Neuronal stem cell (in vitro differentiated cells): ENCODE measurements at regions not wholly inside any gene's neighbourhood (a gene's known extent, or its start where the extent isn't known, plus 50 kb on each side); places are given as distances from the start of the nearest gene placed in this dataset.

Experiments used
- DNase-seq: peaks from one replicate; pipeline ENCODE4 v3.0.0-alpha.2; 2013; ENCODE audit warnings: low spot score
- H2AFZ ChIP-seq: one replicate; pipeline ENCODE4 v1.6.1; 2013; ENCODE audit warnings: mild to moderate bottlenecking, low read length, inconsistent platforms
- H2AK5ac ChIP-seq: 2 replicates; pipeline ENCODE4 v1.6.1; 2013; ENCODE audit warnings: low read depth, mild to moderate bottlenecking, inconsistent platforms, low read length, moderate library complexity, mixed read lengths
- H2BK120ac ChIP-seq: 2 replicates; pipeline ENCODE4 v1.6.1; 2013; ENCODE audit warnings: low read depth, mild to moderate bottlenecking, inconsistent platforms, low read length, moderate library complexity, mixed read lengths
- H2BK12ac ChIP-seq: one replicate; pipeline ENCODE4 v1.6.1; 2013; ENCODE audit warnings: low read length, inconsistent platforms
- H2BK15ac ChIP-seq: 2 replicates; pipeline ENCODE4 v1.6.1; 2013; ENCODE audit warnings: mild to moderate bottlenecking, low read length, inconsistent platforms, mixed read lengths
- H2BK5ac ChIP-seq: one replicate; pipeline ENCODE4 v1.6.1; 2013; ENCODE audit warnings: inconsistent platforms, mild to moderate bottlenecking, low read length, moderate library complexity
- H3K14ac ChIP-seq: one replicate; pipeline ENCODE4 v1.6.1; 2013; ENCODE audit warnings: low read length, inconsistent platforms
- H3K18ac ChIP-seq: 2 replicates; pipeline ENCODE4 v1.6.1; 2013; ENCODE audit warnings: low read length, inconsistent platforms
- H3K23ac ChIP-seq: 2 replicates; pipeline ENCODE4 v1.6.1; 2013; ENCODE audit warnings: low read depth, mild to moderate bottlenecking, mixed read lengths, low read length, inconsistent platforms; ENCODE audit not compliant: poor library complexity
- H3K27ac ChIP-seq: replicated peaks from 3 replicates; pipeline ENCODE4 v1.5.1; 2013; ENCODE audit warnings: low read length, inconsistent platforms
- H3K27me3 ChIP-seq, 3 experiments: 2 replicates each; pipeline ENCODE4 v1.6.1; 2013; ENCODE audit warnings: low read length in 3 of 3, mild to moderate bottlenecking in 2 of 3, inconsistent platforms in 1 of 3, low read depth in 1 of 3, mixed read lengths in 1 of 3, moderate library complexity in 1 of 3; ENCODE audit not compliant: control insufficient read depth in 3 of 3, insufficient read depth in 3 of 3
- H3K36me3 ChIP-seq, 2 donors: replicated peaks in 1 of 2; 2 replicates each; pipeline ENCODE4 v1.6.1; 2013; ENCODE audit warnings: low read length in 2 of 2; ENCODE audit not compliant: control insufficient read depth in 2 of 2, insufficient read depth in 2 of 2
- H3K4ac ChIP-seq: 2 replicates; pipeline ENCODE4 v1.6.1; 2013; ENCODE audit warnings: inconsistent platforms, mild to moderate bottlenecking, low read length, moderate library complexity
- H3K4me1 ChIP-seq, 2 donors: 1 replicate in 1 of 2; 2 replicates in 1 of 2; pipeline ENCODE4 v1.6.1; 2013; ENCODE audit warnings: low read length in 2 of 2, low read depth in 1 of 2; ENCODE audit not compliant: control insufficient read depth in 2 of 2, insufficient read depth in 1 of 2
- H3K4me2 ChIP-seq: one replicate; pipeline ENCODE4 v1.6.1; 2013; ENCODE audit warnings: mild to moderate bottlenecking, low read length, inconsistent platforms; ENCODE audit not compliant: insufficient read depth, poor library complexity, severe bottlenecking
- H3K4me3 ChIP-seq, 2 donors: 2 replicates each; pipeline ENCODE4 v1.5.1; 2013; ENCODE audit warnings: low read length in 2 of 2, mild to moderate bottlenecking in 2 of 2, inconsistent platforms in 1 of 2, moderate library complexity in 1 of 2
- H3K79me1 ChIP-seq: one replicate; pipeline ENCODE4 v1.6.1; 2013; ENCODE audit warnings: low read depth, mild to moderate bottlenecking, inconsistent platforms, low read length, moderate library complexity
- H3K9ac ChIP-seq: one replicate; pipeline ENCODE4 v1.6.1; 2013; ENCODE audit warnings: mild to moderate bottlenecking, low read depth, low read length, inconsistent platforms; ENCODE audit not compliant: poor library complexity
- H3K9me3 ChIP-seq, 2 donors: replicated peaks in 1 of 2; 2 replicates each; pipeline versions ENCODE3 to v1.6.1; 2013; ENCODE audit warnings: low read length in 2 of 2, mild to moderate bottlenecking in 2 of 2, inconsistent platforms in 1 of 2, low read depth in 1 of 2, mixed read lengths in 1 of 2, moderate library complexity in 1 of 2; ENCODE audit not compliant: control insufficient read depth in 2 of 2, insufficient read depth in 1 of 2
- H4K8ac ChIP-seq: one replicate; pipeline ENCODE4 v1.6.1; 2013; ENCODE audit warnings: low read depth, mild to moderate bottlenecking, inconsistent platforms, low read length, moderate library complexity
- H4K91ac ChIP-seq: one replicate; pipeline ENCODE4 v1.6.1; 2013; ENCODE audit warnings: low read length, low read depth, mild to moderate bottlenecking, inconsistent platforms; ENCODE audit not compliant: poor library complexity
- WGBS, 2 donors: extraction: QIAGEN DNeasy Blood & Tissue Kit; methylation state at CpG; one replicate each; pipeline ENCODE4 v1.1.7; 2013; ENCODE audit warnings: missing lambda C conversion rate in 2 of 2, mixed read lengths in 1 of 2; ENCODE audit not compliant: insufficient read length in 2 of 2, insufficient replicate concordance in 1 of 2; ENCODE audit errors: extremely low coverage in 2 of 2; 5-methylcytosine and 5-hydroxymethylcytosine counted together

DNA sequence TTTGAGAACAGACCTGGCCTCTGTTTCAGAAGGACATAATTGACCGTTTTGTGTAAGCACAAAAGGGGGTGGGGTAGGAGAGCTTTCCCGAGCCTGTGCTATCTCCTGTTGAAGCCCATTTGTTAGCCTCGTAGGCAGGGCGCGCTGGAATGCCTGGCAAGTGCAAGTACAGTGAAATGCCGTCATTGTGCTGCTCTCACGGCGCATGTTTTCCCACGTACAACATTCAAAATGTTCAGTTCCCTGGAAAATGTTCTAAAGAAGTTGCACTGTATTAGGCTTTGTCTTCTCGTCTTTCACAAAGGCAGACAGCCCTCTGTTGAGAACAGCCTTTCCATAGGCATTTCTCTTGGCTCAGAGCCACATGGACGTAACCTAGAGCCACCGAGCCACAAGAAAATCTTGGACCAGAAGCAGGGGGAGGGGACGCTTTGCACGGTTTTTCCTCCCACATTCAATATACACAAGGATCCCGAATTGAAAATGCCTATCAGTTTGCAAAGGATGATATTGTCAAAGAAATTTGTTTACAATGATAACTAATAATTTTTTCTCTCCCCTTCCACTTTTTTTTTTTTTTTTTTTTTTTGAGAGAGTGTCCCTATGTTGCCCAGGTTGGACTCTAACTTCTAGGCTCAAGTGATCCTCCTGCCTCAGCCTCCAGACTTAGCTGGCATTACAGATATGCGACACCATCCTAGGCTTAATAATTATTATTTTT is 54.6 kb upstream of the RAPGEF2 start:
- no peak overlapping the region for H2BK12ac ChIP-seq
- no peak overlapping the region for H3K27ac ChIP-seq
- H3K4me3 ChIP-seq: no peak overlapping the region
- H3K9me3 ChIP-seq: no peaks in the 10 kb centered on the region
- WGBS, 2 donors: no CpG with 5 or more reads among the region's 16 CpGs
- H2AFZ ChIP-seq: peak overlapping the region; percentile 79
- H3K23ac ChIP-seq: no peak overlapping the region
- no peaks in the 10 kb centered on the region for H3K27me3 ChIP-seq
- H3K4me2 ChIP-seq: no peak overlapping the region
- peak overlapping the region; percentile 5 for H4K91ac ChIP-seq
- peak; percentile 21 for DNase-seq
- H2BK15ac ChIP-seq: no peak overlapping the region
- H3K18ac ChIP-seq: no peak overlapping the region
- H3K9ac ChIP-seq: no peak overlapping the region
- no peak overlapping the region for H2AK5ac ChIP-seq
- no peaks in the 10 kb centered on the region for H3K36me3 ChIP-seq
- no peaks in the 10 kb centered on the region for H3K79me1 ChIP-seq
- H4K8ac ChIP-seq: no peak overlapping the region
- H3K14ac ChIP-seq: no peak overlapping the region
- H2BK120ac ChIP-seq: no peak overlapping the region
- H3K4ac ChIP-seq: no peak overlapping the region
- peaks cover 18% of the 10 kb centered on the region in 2 donors for H3K4me1 ChIP-seq
- no peak overlapping the region for H2BK5ac ChIP-seq

GRCh38 chr4:159049780-159050375 is 53.0 kb upstream of the RAPGEF2 start:
- Histone ChIP-seq H3K36me3 (no peaks in the 10 kb centered on the region), H2BK120ac (no peak overlapping the region), H3K9ac (no peak overlapping the region)

GRCh38 chr4:159051245-159052071 is 51.4 kb upstream of the RAPGEF2 start:
- Histone ChIP-seq H3K9me3 (no peaks in the 10 kb centered on the region), H3K36me3 (no peaks in the 10 kb centered on the region), H2BK12ac (no peak overlapping the region), H2AFZ (peak overlapping the region; percentile 74), H3K23ac (no peak overlapping the region), H3K4ac (no peak overlapping the region), H4K8ac (no peak overlapping the region), H2AK5ac (no peak overlapping the region), H2BK5ac (no peak overlapping the region), H3K14ac (no peak overlapping the region), H3K79me1 (no peaks in the 10 kb centered on the region), H3K4me3 (no peak overlapping the region), H4K91ac (no peak overlapping the region), H3K27ac (no peak overlapping the region), H2BK15ac (no peak overlapping the region), H3K4me2 (no peak overlapping the region), H3K9ac (no peak overlapping the region), H2BK120ac (no peak overlapping the region), H3K27me3 (no peaks in the 10 kb centered on the region), H3K4me1 (peaks cover 16 to 23% of the 10 kb centered on the region in 2 donors), H3K18ac (no peak overlapping the region)
- no CpG with 5 or more reads among the region's 7 CpGs for WGBS, 2 donors
- DNase-seq: no peak

More at GRCh38 chr4:159049780-159050375, 53.0 kb upstream of the RAPGEF2 start:
- Histone ChIP-seq H2AK5ac (no peak overlapping the region), H3K4me1 (peaks cover 18 to 21% of the 10 kb centered on the region in 2 donors), H3K4me2 (no peak overlapping the region), H2BK15ac (no peak overlapping the region), H4K91ac (no peak overlapping the region), H2AFZ (no peak overlapping the region), H3K79me1 (no peaks in the 10 kb centered on the region), H4K8ac (no peak overlapping the region), H3K14ac (no peak overlapping the region), H3K23ac (no peak overlapping the region), H3K27ac (no peak overlapping the region), H3K9me3 (no peaks in the 10 kb centered on the region), H2BK5ac (no peak overlapping the region), H3K4ac (no peak overlapping the region), H2BK12ac (no peak overlapping the region), H3K27me3 (no peaks in the 10 kb centered on the region), H3K4me3 (no peak overlapping the region), H3K18ac (no peak overlapping the region)
- no peak for DNase-seq
- no CpG with 5 or more reads among the region's 2 CpGs for WGBS, 2 donors

DNA sequence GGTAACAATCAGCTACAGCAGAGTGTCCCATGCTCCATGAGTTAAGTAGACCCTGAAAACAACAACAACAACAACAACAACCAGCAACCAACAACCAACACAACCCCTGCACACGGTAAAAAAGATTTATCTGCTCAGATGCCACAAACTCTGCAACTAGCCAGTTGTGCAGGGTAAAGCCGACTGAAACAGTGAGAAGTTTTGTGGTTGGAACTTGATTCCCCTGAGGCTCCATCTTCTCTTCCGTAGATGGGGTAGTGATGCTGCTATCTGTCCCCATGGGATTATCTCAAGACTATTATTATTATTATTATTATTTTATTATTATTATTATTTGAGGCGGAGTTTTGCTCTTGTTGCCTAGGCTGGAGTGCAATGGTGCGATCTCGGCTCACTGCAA is 50.6 kb upstream of the RAPGEF2 start:
- no CpG with 5 or more reads among the region's 6 CpGs for WGBS, 2 donors
- H3K27me3 ChIP-seq: no peaks in the 10 kb centered on the region
- no peak overlapping the region for H2BK15ac ChIP-seq
- no peak overlapping the region for H4K8ac ChIP-seq
- no peak overlapping the region for H3K27ac ChIP-seq
- no peaks in the 10 kb centered on the region for H3K9me3 ChIP-seq
- H2BK120ac ChIP-seq: no peak overlapping the region
- H3K4ac ChIP-seq: no peak overlapping the region
- H3K18ac ChIP-seq: no peak overlapping the region
- no peak for DNase-seq
- H2BK12ac ChIP-seq: no peak overlapping the region
- no peaks in the 10 kb centered on the region for H3K36me3 ChIP-seq
- peak overlapping the region; percentile 74 for H2AFZ ChIP-seq
- H3K4me2 ChIP-seq: no peak overlapping the region
- H3K79me1 ChIP-seq: no peaks in the 10 kb centered on the region
- H3K4me1 ChIP-seq: peaks cover 16 to 23% of the 10 kb centered on the region in 2 donors
- H3K4me3 ChIP-seq: no peak overlapping the region
- no peak overlapping the region for H2BK5ac ChIP-seq
- no peak overlapping the region for H3K23ac ChIP-seq
- H3K9ac ChIP-seq: no peak overlapping the region
- H2AK5ac ChIP-seq: no peak overlapping the region
- no peak overlapping the region for H4K91ac ChIP-seq
- no peak overlapping the region for H3K14ac ChIP-seq
